ENCODE measurements at regions not wholly inside any gene's neighbourhood (a gene's known extent, or its start where the extent isn't known, plus 50 kb on each side); places are given as distances from the start of the nearest gene placed in this dataset.

DNA sequence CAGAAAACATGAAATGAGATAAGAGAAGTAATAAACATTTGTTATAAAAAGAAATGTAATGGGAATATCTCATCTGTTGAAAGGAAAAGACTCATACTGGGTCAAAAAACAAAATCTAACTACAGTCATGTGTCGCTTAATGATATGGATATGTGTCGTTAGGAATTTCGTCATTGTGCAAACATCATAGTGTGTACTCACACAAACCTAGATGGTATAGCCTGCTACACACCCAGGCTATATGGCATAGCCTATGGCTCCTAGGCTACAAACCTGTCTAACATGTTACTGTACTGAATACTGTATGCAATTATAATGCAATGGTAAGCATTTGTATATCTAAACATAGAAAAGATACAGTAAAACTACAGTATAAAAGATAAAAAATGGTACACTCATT, 89.8 kb upstream of the ZC3H12C start:
- TF ChIP-seq SPI1 (IDR thresholded peaks at IDR 0.05; ENCODE audit: low read depth, low read length) (no peak), TAF1 (IDR thresholded peaks at IDR 0.05; ENCODE audit: low read depth, low read length) (no peak)
